NT2/D1 (cell line): ENCODE measurements at regions not wholly inside any gene's neighbourhood (a gene's known extent, or its start where the extent isn't known, plus 50 kb on each side); places are given as distances from the start of the nearest gene placed in this dataset.

ENCODE experiments used
- SUZ12 ChIP-seq: IDR thresholded peaks from 2 replicates; pipeline ENCODE4 v1.6.1; 2011; ENCODE audit not compliant: insufficient read length, insufficient read depth; ENCODE audit errors: extremely low read depth
- ZNF274 ChIP-seq: IDR thresholded peaks from 2 replicates; pipeline ENCODE4 v1.6.1; 2011; ENCODE audit warnings: mild to moderate bottlenecking, low read depth, low read length

GRCh38 chr6:9702914-9703313 is 712.0 kb downstream of the TFAP2A start:
- TF ChIP-seq ZNF274 (no peak), SUZ12 (no peak)
